Heart right ventricle (tissue), 16 donors: ENCODE measurements at regions not wholly inside any gene's neighbourhood (a gene's known extent, or its start where the extent isn't known, plus 50 kb on each side); places are given as distances from the start of the nearest gene placed in this dataset.

ENCODE experiments used
- ATAC-seq, 8 donors: fragments of 200-7000 bp; cut with Tn5 transposase; one replicate each; pipeline ENCODE4 v1.9.1; 2020; ENCODE audit warnings: mild to moderate bottlenecking in 8 of 8, moderate library complexity in 8 of 8, moderate number of reproducible peaks in 1 of 8
- DNase-seq, 2 donors: peaks; one replicate each; pipeline ENCODE4 v3.0.0-alpha.2; 2020
- H3K27ac ChIP-seq, 10 donors: fragments of 200-600 bp; sonication (generic) in 2 of 10; one replicate each; pipeline versions ENCODE4 v1.5.0 to v1.8.0; 2020 to 2022; ENCODE audit warnings: mild to moderate bottlenecking in 3 of 10
- H3K27me3 ChIP-seq, 7 donors: fragments of 200-600 bp; one replicate each; pipeline ENCODE4 v1.8.0; 2021 to 2022; ENCODE audit warnings: mild to moderate bottlenecking in 2 of 7
- H3K36me3 ChIP-seq, 9 donors: fragments of 200-600 bp; sonication (generic) in 1 of 9; one replicate each; pipeline versions ENCODE4 v1.5.0 to v1.8.0; 2020 to 2022; ENCODE audit warnings: mild to moderate bottlenecking in 2 of 9
- H3K4me1 ChIP-seq, 9 donors: fragments of 200-600 bp; sonication (generic) in 1 of 9; one replicate each; pipeline versions ENCODE4 v1.5.0 to v1.8.0; 2020 to 2022; ENCODE audit warnings: mild to moderate bottlenecking in 4 of 9
- H3K4me3 ChIP-seq, 10 donors: fragments of 200-600 bp; sonication (generic) in 2 of 10; one replicate each; pipeline versions ENCODE4 v1.5.0 to v1.8.0; 2020 to 2022; ENCODE audit warnings: mild to moderate bottlenecking in 7 of 10, moderate library complexity in 2 of 10
- H3K9me3 ChIP-seq, 11 donors: fragments of 200-600 bp in 10 of 11; sonication (generic) in 2 of 11; one replicate each; pipeline versions ENCODE4 v1.5.0 to v1.8.0; 2013 to 2022; ENCODE audit warnings: mild to moderate bottlenecking in 2 of 11, control low read depth in 1 of 11, moderate library complexity in 1 of 11
- WGBS, 2 donors: extraction: QIAGEN DNeasy Blood & Tissue Kit; methylation state at CpG; one replicate each; pipeline ENCODE4 v1.1.7; 2013; ENCODE audit warnings: inconsistent platforms in 1 of 2; 5-methylcytosine and 5-hydroxymethylcytosine counted together
- intact Hi-C, 10 donors: fragments of 100-400 bp; cut with DNase I; formaldehyde crosslinking; loops; one replicate each; pipeline versions ENCODE4 v1.11.1 to v1.14.2; 2022
- TF ChIP-seq, protein P1 (sequence below), 9 donors: fragments of 200-600 bp; sonication (generic) in 2 of 9; IDR thresholded peaks; one replicate each; pipeline versions ENCODE4 v1.5.0 to v1.8.0; 2021 to 2022; ENCODE audit warnings: antibody characterized with exemption in 9 of 9, mild to moderate bottlenecking in 5 of 9, moderate library complexity in 1 of 9
- donor health status: Arrhythmogenic right ventricular cardiomyopathy.
- donor health status: ischemic (EF 13 %, LVEDD 7.1; RV severe dilation, severe dysfunction).
- donor health status: healthy with polysubstance abuse.
- donor health status: DM: no; HTN: yes; CAD: no.
- donor health status: DM: no; HTN: no; CAD: no.
- donor health status: ischemic (EF 25% LVEDD 6.9; RV normal size, moderate dysfunction).
- donor health status: ischemic (EF 25% LVEDD 5.7; RV mildly dilated, moderate dysfunction).
- donor health status: healthy.
- donor health status: DM: yes; HTN: yes; CAD: no.
- donor health status: Ischemic cardiomyopathy.
- donor health status: ischemic (EF 35%, LVEDD 5.7; RV mildly dilated, moderate dysfunction).
- donor health status: nonischemic (EF 11% LVEDD 7.7; RV severe dilation, severe dysfunction).
- donor health status: DM: yes; HTN: yes; CAD: no.
- donor health status: PGD.
- donor health status: ischemic (EF 29% LVEDD 5.4; RV normal size, mild dysfunction).
- donor health status: nonischemic (EF 23%, LVEDD 6.1; RV moderate dilation, normal function).

GRCh38 chr3:13718000-13718399 lies 161.9 kb downstream of the WNT7A start:
- TF ChIP-seq, protein P1, sequence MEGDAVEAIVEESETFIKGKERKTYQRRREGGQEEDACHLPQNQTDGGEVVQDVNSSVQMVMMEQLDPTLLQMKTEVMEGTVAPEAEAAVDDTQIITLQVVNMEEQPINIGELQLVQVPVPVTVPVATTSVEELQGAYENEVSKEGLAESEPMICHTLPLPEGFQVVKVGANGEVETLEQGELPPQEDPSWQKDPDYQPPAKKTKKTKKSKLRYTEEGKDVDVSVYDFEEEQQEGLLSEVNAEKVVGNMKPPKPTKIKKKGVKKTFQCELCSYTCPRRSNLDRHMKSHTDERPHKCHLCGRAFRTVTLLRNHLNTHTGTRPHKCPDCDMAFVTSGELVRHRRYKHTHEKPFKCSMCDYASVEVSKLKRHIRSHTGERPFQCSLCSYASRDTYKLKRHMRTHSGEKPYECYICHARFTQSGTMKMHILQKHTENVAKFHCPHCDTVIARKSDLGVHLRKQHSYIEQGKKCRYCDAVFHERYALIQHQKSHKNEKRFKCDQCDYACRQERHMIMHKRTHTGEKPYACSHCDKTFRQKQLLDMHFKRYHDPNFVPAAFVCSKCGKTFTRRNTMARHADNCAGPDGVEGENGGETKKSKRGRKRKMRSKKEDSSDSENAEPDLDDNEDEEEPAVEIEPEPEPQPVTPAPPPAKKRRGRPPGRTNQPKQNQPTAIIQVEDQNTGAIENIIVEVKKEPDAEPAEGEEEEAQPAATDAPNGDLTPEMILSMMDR (IDR thresholded peaks at IDR 0.05): no peak
- no peaks in the 10 kb centered on the region for H3K36me3 ChIP-seq
- H3K4me1 ChIP-seq: no peaks in the 10 kb centered on the region
- WGBS, 2 donors: 76 to 81% methylated on average over 2 of the region's 2 CpGs
- H3K27me3 ChIP-seq: no peaks in the 10 kb centered on the region
- peaks cover 0 to 16% (median 7%) of the 10 kb centered on the region in 11 donors for H3K9me3 ChIP-seq
- intact Hi-C loops: no loop called here
- H3K4me3 ChIP-seq: no peak overlapping the region
- peak in 1 of 2 donors; percentile 0 for DNase-seq
- ATAC-seq: no peak
- H3K27ac ChIP-seq: no peak overlapping the region

DNA sequence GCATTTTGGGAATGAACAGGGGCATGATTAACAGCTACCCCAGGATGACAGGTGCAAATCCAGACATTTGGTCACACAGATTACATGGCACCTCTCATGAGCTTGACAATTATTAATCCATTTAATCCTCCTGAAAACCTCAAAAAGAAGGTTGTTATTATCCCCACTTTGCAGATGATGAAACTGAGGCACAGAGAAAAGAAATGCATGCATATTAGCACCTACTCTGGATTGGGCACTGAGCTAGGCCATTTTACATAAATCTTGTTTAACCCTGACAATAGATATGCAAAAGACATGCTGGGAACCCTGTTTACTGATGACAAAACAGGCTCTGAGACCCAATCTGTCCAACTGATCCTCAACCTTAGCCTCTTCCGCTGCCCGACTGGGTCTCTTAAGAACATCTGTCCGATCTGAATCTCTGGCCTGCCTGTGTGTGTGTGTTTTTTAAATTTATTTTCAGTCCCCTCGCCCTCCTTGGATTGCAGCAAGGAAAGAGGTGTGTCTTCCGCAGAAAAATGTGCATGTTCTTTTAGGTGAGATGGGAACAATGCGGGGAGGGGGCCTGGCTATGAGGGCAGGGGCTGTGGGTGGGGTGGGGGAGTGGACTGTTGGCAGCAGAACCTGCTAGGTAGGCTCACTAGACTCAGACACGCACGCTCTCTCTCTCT lies 162.5 kb downstream of the WNT7A start:
- no peaks in the 10 kb centered on the region for H3K36me3 ChIP-seq
- DNase-seq (no peak), ATAC-seq (no peak)
- WGBS, 2 donors: 61 to 73% methylated on average over 8 of the region's 8 CpGs
- no peak overlapping the region for H3K27ac ChIP-seq
- peaks cover 0 to 16% (median 4%) of the 10 kb centered on the region in 11 donors for H3K9me3 ChIP-seq
- intact Hi-C loops: no loop called here
- H3K4me3 ChIP-seq: no peak overlapping the region
- TF ChIP-seq, protein P1 (IDR thresholded peaks at IDR 0.05): no peak
- no peaks in the 10 kb centered on the region for H3K4me1 ChIP-seq
- no peaks in the 10 kb centered on the region for H3K27me3 ChIP-seq

- DNase-seq (peak in 1 of 2 donors; percentile 0), ATAC-seq (no peak)
- Histone ChIP-seq H3K27ac (no peak overlapping the region), H3K4me1 (no peaks in the 10 kb centered on the region), H3K9me3 (peaks cover 0 to 10% (median 0%) of the 10 kb centered on the region in 11 donors), H3K36me3 (no peaks in the 10 kb centered on the region), H3K4me3 (no peak overlapping the region), H3K27me3 (no peaks in the 10 kb centered on the region)
- intact Hi-C loops: no loop called here
- WGBS, 2 donors: 81 to 88% methylated on average over 7 of the region's 7 CpGs
- TF ChIP-seq, protein P1 (IDR thresholded peaks at IDR 0.05): no peak
These were observed 163.2 kb downstream of the WNT7A start for GRCh38 chr3:13716540-13717221.

DNA sequence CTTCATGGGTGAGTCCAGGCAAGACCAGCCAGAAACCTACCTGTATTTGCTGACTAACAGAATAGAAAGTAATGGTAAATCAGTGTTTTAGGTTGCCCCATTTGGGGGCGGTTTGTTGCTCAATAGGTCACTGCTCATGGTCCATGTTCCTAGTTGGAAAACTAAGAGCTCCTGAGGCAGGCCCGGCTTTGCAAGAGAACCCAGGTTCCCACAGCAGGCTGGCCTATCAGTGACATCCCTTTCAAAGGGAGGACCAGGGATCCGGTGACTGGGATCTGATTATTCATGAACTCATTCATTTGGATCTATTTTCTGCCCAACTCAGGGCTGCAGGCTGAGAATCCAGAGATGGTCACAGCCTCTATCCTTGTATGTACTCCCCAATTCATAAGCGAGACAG lies 163.9 kb downstream of the WNT7A start:
- TF ChIP-seq, protein P1 (IDR thresholded peaks at IDR 0.05): no peak
- Histone ChIP-seq H3K36me3 (no peaks in the 10 kb centered on the region), H3K27ac (no peak overlapping the region), H3K4me1 (no peaks in the 10 kb centered on the region), H3K27me3 (no peaks in the 10 kb centered on the region), H3K9me3 (peaks cover 0 to 10% (median 0%) of the 10 kb centered on the region in 11 donors), H3K4me3 (no peak overlapping the region)
- no peak for DNase-seq
- ATAC-seq: no peak
- intact Hi-C loops: no loop called here
- 88 to 90% methylated on average over 4 of the region's 4 CpGs for WGBS, 2 donors
